HL-60 (cell line): ENCODE measurements at regions not wholly inside any gene's neighbourhood (a gene's known extent, or its start where the extent isn't known, plus 50 kb on each side); places are given as distances from the start of the nearest gene placed in this dataset.

ENCODE experiments used
- DNase-seq, 2 experiments: peaks; one replicate each; pipeline ENCODE4 v3.0.0-alpha.2; 2010 to 2020; ENCODE audit warnings: low read depth in 1 of 2, low spot score in 1 of 2
- H3K27ac ChIP-seq: fragments of 250-450 bp; sonication (Bioruptor Pico); replicated peaks from 2 replicates; pipeline ENCODE4 v1.5.1; 2020; ENCODE audit warnings: mild to moderate bottlenecking, moderate library complexity
- H3K27me3 ChIP-seq: fragments of 250-450 bp; sonication (Bioruptor Pico); 2 replicates; pipeline ENCODE4 v1.5.1; 2021; ENCODE audit warnings: mild to moderate bottlenecking, moderate library complexity; ENCODE audit not compliant: insufficient read depth, poor library complexity, severe bottlenecking
- H3K4me3 ChIP-seq: replicated peaks from 2 replicates; pipeline ENCODE4 v1.5.1; 2011; ENCODE audit warnings: mild to moderate bottlenecking, control low read depth, low read length; ENCODE audit not compliant: insufficient read depth
- CTCF ChIP-seq: IDR thresholded peaks from one replicate; pipeline ENCODE4 v1.5.1; 2011; ENCODE audit warnings: low read length, control low read depth, inconsistent platforms; ENCODE audit not compliant: insufficient read depth
- GABPA ChIP-seq: IDR thresholded peaks from 2 replicates; pipeline ENCODE4 v1.6.1; 2012; ENCODE audit warnings: low read depth
- POLR2AphosphoS5 ChIP-seq: IDR thresholded peaks from 2 replicates; pipeline ENCODE4 v1.6.1; 2012; ENCODE audit warnings: low read depth
- REST ChIP-seq: IDR thresholded peaks from 2 replicates; pipeline ENCODE4 v1.6.1; 2012; ENCODE audit warnings: low read depth; ENCODE audit not compliant: insufficient replicate concordance
- SPI1 ChIP-seq: IDR thresholded peaks from 2 replicates; pipeline ENCODE4 v1.6.1; 2012; ENCODE audit warnings: low read depth, mild to moderate bottlenecking, borderline replicate concordance

GRCh38 chr2:57516698-57517340 is 529.8 kb upstream of the VRK2 start:
- peak; percentile 18 for TF ChIP-seq CTCF
- no peak for TF ChIP-seq GABPA
- no peak overlapping the region for H3K27ac ChIP-seq
- H3K27me3 ChIP-seq, result no peaks in the 10 kb centered on the region
- no peak overlapping the region for H3K4me3 ChIP-seq
- peak in 1 of 2 experiments; percentile 15 for DNase-seq

DNA sequence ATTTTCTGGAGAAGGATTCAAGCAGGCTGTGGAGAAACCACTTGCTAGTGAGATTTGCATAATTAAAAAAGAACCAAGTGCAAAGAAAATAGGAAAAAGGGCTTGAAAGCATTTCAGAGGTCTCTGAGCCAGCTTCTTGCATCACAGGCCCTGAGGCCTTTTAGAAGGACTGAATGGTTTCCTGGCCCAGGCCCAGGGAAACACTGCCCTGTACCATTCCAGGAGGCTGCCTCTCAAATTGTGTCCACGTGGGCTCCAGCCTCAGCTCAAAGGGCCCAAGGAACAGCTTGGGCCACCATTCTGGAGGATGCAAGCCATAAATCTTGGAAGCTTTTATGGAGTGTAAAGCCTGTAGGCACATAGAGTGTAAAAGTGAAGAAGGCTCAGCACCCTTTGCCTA is 523.3 kb upstream of the VRK2 start:
- H3K27me3 ChIP-seq, result no peaks in the 10 kb centered on the region
- TF ChIP-seq CTCF (no peak), REST (no peak)
- H3K4me3 ChIP-seq, result no peak overlapping the region
- no peak overlapping the region for H3K27ac ChIP-seq
- DNase-seq, result no peak

DNA sequence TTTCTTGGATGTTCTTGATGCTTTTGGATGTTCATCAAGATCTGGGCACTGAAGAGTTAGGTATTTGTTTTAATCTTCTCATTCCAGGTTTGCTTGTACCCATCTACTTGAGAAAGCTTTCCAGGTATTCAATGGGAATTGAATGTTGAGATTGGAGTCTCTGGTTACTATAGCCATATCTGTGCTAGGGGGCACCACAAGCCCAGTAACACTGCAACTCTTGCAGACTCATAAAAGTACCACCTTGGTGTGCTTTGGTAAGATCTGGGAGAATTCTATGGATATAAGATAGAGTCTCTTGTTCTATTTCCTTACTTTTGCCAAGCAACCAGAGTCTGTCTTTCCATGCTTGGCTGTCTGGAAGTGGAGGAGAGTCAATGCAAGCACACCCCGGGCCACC is 518.9 kb upstream of the VRK2 start:
- DNase-seq, result no peak
- H3K27ac ChIP-seq, result no peak overlapping the region
- no peak for TF ChIP-seq GABPA
- no peak for TF ChIP-seq SPI1
- TF ChIP-seq REST, result no peak
- TF ChIP-seq CTCF, result no peak
- TF ChIP-seq POLR2AphosphoS5, result no peak
- H3K27me3 ChIP-seq, result no peaks in the 10 kb centered on the region
- no peak overlapping the region for H3K4me3 ChIP-seq

DNA sequence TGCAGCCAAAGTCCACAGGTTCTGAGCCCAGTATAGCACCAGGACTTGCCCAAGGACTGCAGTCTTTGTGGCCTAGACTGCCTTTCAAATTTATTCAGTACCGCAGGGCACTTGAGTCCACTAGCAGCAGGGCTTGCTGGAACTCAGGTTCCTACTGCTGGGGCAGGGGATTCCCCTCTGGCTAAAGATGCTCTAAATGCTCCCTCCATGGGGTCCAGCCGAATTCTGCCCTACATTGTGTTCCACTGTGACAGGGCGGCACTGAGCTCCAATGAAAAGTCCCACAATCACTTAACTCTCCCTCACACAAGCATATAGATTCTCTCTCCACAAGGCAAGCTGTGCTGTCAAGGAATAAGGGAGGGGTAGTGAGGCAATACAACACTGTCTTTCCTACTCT is 518.1 kb upstream of the VRK2 start:
- Histone ChIP-seq H3K27ac (no peak overlapping the region), H3K27me3 (no peaks in the 10 kb centered on the region), H3K4me3 (no peak overlapping the region)
- TF ChIP-seq POLR2AphosphoS5 (no peak), GABPA (no peak), SPI1 (no peak), CTCF (no peak), REST (no peak)
- no peak for DNase-seq
